ENCODE measurements at regions not wholly inside any gene's neighbourhood (a gene's known extent, or its start where the extent isn't known, plus 50 kb on each side); places are given as distances from the start of the nearest gene placed in this dataset.
"Not testable (repeated sequence)": the region's sequence is repeated elsewhere in the genome, so short reads cannot be mapped to it uniquely, and the experiment has no call there.

- Histone ChIP-seq H3K9me3 (no peaks in the 10 kb centered on the region), H3K27ac (no peak overlapping the region), H3K36me3 (no peaks in the 10 kb centered on the region), H3K4me1 (no peaks in the 10 kb centered on the region), H3K27me3 (no peaks in the 10 kb centered on the region), H3K4me3 (no peak overlapping the region)
- TF ChIP-seq POLR2A (IDR thresholded peaks at IDR 0.05) = no peak
- no peak for TF ChIP-seq CTCF (IDR thresholded peaks at IDR 0.05)
- no peak for TF ChIP-seq EP300 (IDR thresholded peaks at IDR 0.05)
- no peak for DNase-seq
- WGBS, 2 donors = 74 to 76% methylated on average over 3 of the region's 3 CpGs
- ATAC-seq (ENCODE audit: low FRiP score in 2 of 2) = no peak
These were observed 315.6 kb downstream of the EDEM1 start for GRCh38 chr3:5503136-5503535.

GRCh38 chr3:5504135-5504534, 316.6 kb downstream of the EDEM1 start:
- H3K36me3 ChIP-seq = no peaks in the 10 kb centered on the region
- peaks cover 0 to 9% (median 3%) of the 10 kb centered on the region in 4 donors for H3K9me3 ChIP-seq
- no peak overlapping the region for H3K4me3 ChIP-seq
- TF ChIP-seq POLR2A (IDR thresholded peaks at IDR 0.05) (no peak), EP300 (IDR thresholded peaks at IDR 0.05) (no peak), POLR2AphosphoS5 (IDR thresholded peaks at IDR 0.05) (no peak), CTCF (IDR thresholded peaks at IDR 0.05) (no peak)
- H3K27me3 ChIP-seq = no peaks in the 10 kb centered on the region
- no peak overlapping the region for H3K27ac ChIP-seq
- ATAC-seq (ENCODE audit: low FRiP score in 2 of 2) (no peak), DNase-seq (no peak)
- WGBS, 2 donors = 55 to 61% methylated on average over 5 of the region's 5 CpGs
- no peaks in the 10 kb centered on the region for H3K4me1 ChIP-seq

- TF ChIP-seq CTCF (IDR thresholded peaks at IDR 0.05) (no peak), POLR2A (IDR thresholded peaks at IDR 0.05) (no peak), POLR2AphosphoS5 (IDR thresholded peaks at IDR 0.05) (no peak), EP300 (IDR thresholded peaks at IDR 0.05) (no peak)
- no peak overlapping the region for H3K27ac ChIP-seq
- no peak overlapping the region for H3K4me3 ChIP-seq
- WGBS, 2 donors = 91 to 94% methylated on average over 3 of the region's 3 CpGs
- ATAC-seq (ENCODE audit: low FRiP score in 2 of 2) (no peak), DNase-seq (no peak)
- H3K9me3 ChIP-seq = peaks cover 0 to 13% (median 5%) of the 10 kb centered on the region in 4 donors
- no peaks in the 10 kb centered on the region for H3K27me3 ChIP-seq
- no peaks in the 10 kb centered on the region for H3K4me1 ChIP-seq
- H3K36me3 ChIP-seq = no peaks in the 10 kb centered on the region
These were observed 317.7 kb downstream of the EDEM1 start for GRCh38 chr3:5505163-5505562.

- WGBS, 2 donors = 67 to 70% methylated on average over 2 of the region's 2 CpGs
- no peaks in the 10 kb centered on the region for H3K36me3 ChIP-seq
- no peak overlapping the region for H3K4me3 ChIP-seq
- no peak for DNase-seq
- no peak for ATAC-seq (ENCODE audit: low FRiP score in 2 of 2)
- TF ChIP-seq EP300 (IDR thresholded peaks at IDR 0.05) (no peak), POLR2A (IDR thresholded peaks at IDR 0.05) (no peak), POLR2AphosphoS5 (IDR thresholded peaks at IDR 0.05) (no peak), CTCF (IDR thresholded peaks at IDR 0.05) (no peak)
- no peaks in the 10 kb centered on the region for H3K27me3 ChIP-seq
- no peak overlapping the region for H3K27ac ChIP-seq
- H3K4me1 ChIP-seq = no peaks in the 10 kb centered on the region
- H3K9me3 ChIP-seq = peaks cover 0 to 13% (median 5%) of the 10 kb centered on the region in 4 donors
These were observed 318.5 kb downstream of the EDEM1 start for GRCh38 chr3:5505997-5506396.

GRCh38 chr3:5508860-5509259, 321.4 kb downstream of the EDEM1 start:
- not testable (repeated sequence) for H3K27ac ChIP-seq
- WGBS, 2 donors = 76 to 89% methylated on average over 3 of the region's 3 CpGs

More at GRCh38 chr3:5508860-5509259, 321.4 kb downstream of the EDEM1 start:
- ATAC-seq (ENCODE audit: low FRiP score in 2 of 2); DNase-seq; H3K4me3 ChIP-seq; H3K36me3 ChIP-seq; H3K4me1 ChIP-seq; H3K27me3 ChIP-seq: not testable (repeated sequence)
- H3K9me3 ChIP-seq = peaks cover 0 to 14% (median 8%) of the 10 kb centered on the region in 4 donors
